Amniotic epithelial cell (primary cell): ENCODE measurements at regions not wholly inside any gene's neighbourhood (a gene's known extent, or its start where the extent isn't known, plus 50 kb on each side); places are given as distances from the start of the nearest gene placed in this dataset.

Source experiments
- DNase-seq: peaks from one replicate; pipeline ENCODE4 v3.0.0-alpha.2; 2010; ENCODE audit warnings: low read depth

DNA sequence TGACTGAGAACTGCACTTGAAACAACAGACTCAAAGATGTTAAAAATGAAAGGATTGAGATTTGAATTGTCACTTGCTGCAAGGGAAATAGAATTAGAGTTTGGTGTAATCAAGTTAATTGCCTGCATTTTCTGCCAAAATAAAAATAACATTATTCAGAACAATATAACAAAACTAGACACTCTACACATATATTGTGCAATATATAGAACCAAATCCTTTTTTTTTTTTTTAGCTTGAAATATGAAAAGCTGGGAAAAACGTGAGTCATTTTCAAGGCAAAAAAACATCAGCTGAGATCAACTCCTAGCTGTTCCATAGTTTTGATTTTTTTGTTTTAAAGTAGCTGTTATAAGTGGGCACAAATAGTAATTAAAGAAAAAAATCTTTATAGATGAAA, 561.5 kb downstream of the DNAJB9 start:
- no peak for DNase-seq

- no peak for DNase-seq
These were observed 567.2 kb downstream of the DNAJB9 start for GRCh38 chr7:109136893-109137292.

DNA sequence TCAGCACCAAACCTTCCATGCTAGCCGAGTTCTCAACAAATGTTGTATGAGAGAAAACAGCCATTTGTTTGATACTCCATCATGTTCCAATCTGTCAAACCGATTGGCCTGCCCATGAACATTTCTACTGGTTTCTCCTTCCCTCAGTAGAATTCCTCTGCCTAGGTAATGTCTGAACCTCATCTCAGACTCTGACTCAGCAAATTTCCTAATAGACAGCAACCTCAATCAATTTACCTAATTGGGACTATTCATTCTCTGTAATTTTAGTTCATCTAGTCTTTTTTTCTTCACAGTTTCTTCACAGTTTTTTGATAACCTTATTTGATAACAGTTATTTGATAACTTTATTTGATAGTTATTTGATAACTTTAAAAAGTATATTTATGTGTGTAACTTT, 585.1 kb downstream of the DNAJB9 start:
- DNase-seq: no peak

DNA sequence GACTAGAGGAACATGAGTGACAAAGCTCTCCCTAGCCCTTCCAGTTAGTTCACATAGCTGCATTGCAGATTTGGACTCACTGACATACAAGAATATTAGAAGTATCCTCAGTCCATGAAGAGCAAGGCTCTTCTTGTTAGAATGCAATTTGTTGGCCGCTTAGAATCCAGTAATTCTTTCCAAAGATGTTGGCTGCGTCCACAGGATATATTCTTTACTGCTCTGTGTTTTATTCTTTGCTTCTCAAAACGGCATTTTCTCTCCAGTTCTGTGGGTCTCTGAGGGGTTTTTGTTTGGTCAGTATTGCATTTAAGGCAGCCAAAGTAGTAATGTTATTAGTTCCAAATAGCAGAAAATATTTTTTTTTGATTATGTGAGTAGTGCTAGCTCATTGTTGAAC, 588.6 kb downstream of the DNAJB9 start:
- DNase-seq: no peak

DNA sequence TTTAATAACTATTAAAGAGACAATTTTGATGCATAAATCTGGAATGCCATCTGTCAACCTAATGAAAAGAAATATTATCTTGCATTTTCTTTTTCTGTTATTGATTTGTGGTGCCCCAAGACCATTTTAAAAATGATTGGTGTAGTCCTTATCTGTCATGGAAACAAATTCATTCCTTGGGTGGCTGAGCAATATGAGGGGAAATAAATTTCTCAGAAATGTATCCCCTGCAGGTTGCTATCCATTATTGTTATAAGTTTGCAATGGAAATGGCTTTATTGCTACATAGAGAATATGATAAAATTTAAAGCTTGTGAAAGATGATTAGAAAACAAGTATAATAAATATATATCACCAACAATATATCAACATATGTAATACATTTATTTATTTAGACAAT, 607.0 kb downstream of the DNAJB9 start:
- DNase-seq: no peak

DNA sequence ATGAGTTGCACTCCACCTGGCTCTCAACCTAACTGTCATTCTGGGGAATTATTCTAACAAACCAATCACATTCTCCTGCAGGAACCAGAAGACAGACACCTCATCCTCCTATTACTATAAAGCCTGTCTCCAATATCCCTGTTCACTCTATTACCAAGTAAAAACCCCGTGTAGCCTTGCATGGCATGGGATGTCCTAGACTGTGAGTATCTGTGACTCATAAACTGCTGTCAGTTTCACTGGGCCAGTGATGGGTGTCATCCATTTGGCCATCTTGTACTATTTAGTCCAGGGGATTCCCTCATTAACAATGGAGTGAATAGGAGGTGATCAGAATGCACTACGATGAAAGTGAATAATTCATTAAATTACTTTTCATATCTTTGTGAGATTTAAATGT, 608.7 kb downstream of the DNAJB9 start:
- no peak for DNase-seq

DNA sequence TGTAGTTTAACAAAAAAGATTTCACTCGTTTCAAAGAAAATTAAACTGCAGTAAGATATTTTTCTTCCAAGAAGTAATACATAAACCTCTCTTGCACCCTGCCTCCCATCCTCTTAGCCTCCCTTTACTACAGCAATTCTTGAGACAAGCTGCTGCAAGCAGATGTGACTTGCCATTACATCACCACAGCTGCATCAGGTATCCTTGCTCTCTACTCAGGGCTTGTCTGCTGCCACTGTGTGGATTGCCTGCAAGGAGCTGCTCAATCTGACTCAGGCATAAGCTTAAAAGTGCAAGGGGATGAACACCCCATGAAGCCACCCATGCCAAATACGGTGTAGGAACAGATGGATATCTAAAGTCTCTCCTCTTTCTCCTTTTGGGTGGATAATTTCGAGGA, 609.9 kb downstream of the DNAJB9 start:
- no peak for DNase-seq

DNA sequence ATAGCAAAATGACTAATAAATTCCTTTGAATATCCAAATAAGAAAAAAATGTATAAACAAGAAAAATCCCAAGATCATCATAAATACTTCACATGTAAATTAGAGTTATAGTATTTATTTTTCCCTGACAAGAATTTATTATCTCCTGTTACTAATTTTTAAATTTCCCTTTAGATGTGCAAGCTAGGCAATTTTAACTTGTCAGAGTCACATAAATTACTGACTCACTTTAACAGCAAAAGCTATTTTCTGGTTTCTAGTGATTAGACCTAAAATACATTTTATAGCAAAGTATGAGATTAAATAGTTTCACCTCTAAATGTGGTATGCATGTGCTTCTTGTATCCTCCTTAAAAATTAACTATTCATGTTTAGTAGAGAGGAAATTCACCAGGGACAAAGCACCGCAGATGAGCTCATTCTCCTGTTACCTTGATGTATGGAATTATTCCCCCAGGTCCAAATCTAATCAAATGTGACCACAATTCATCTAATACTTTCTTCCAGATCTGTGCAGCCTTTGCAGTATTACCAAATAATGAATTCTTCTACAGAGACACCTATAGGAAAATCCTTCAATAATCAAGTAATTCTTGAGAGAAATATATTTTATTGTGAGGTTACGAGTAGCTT, 621.2 kb downstream of the DNAJB9 start:
- DNase-seq: no peak

- DNase-seq: no peak
These were observed 636.5 kb downstream of the DNAJB9 start for GRCh38 chr7:109206196-109206595.

DNA sequence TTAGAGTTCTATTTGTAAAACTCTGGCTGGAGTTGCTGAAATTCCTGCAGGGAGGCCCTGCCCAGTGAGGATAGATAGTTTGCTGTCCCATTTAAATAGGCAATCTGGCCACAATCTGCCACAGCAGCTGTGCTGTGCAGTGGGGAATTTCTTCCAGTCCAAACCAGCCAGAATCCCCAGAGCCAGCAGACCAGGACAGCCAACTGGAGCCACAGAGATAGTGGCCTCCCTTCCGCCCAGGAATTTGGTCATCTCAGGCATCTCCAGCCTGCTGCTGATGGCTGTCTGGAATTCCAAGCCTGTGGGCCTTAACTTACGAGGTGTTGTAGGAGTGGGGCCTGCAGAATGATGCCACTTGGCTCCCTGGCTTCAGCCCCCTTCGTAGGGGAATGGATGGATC, 643.4 kb downstream of the DNAJB9 start:
- no peak for DNase-seq

DNA sequence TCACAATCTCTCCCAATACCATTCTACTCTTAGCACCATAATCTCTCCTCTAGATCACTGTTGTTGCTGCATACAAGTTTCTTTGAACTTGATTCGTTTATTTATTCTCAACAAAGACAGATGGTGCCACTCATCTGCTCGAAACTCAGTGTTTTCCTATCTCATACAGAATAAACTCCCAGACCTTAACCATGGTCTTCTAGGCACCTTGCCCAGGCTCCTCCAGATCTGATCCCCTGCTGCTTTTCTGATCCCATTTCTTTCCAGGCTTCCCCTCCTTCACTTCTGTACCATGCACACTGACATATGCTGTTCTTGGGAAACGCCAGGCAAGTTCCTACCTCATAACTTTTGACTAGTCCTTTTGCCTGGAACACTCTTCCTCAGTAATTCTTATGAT, 645.7 kb downstream of the DNAJB9 start:
- no peak for DNase-seq

DNA sequence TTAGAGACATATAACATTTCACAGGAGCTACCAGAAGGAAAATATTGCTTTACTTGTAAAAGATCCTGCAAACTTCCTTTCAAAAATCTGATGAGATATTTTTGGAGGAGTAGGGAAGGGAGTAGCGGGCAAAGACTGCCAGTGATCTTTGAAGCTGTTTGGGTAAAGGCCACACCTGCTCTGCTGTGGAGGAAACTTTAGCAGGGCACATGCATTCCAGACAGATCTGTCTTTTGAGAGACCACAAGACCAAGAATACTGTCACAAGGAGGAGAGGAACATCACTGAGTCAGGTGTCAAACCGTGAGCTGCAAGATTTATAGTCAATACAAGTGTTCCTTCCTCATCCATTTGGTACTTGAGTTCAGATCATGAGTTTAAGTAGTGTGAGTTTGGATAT, 654.4 kb downstream of the DNAJB9 start:
- no peak for DNase-seq

- no peak for DNase-seq
These were observed 657.0 kb downstream of the DNAJB9 start for GRCh38 chr7:109226699-109227098.

GRCh38 chr7:109235316-109235715, 665.6 kb downstream of the DNAJB9 start:
- DNase-seq: no peak

- DNase-seq: no peak
These were observed 676.8 kb downstream of the DNAJB9 start for GRCh38 chr7:109246330-109247077.

DNA sequence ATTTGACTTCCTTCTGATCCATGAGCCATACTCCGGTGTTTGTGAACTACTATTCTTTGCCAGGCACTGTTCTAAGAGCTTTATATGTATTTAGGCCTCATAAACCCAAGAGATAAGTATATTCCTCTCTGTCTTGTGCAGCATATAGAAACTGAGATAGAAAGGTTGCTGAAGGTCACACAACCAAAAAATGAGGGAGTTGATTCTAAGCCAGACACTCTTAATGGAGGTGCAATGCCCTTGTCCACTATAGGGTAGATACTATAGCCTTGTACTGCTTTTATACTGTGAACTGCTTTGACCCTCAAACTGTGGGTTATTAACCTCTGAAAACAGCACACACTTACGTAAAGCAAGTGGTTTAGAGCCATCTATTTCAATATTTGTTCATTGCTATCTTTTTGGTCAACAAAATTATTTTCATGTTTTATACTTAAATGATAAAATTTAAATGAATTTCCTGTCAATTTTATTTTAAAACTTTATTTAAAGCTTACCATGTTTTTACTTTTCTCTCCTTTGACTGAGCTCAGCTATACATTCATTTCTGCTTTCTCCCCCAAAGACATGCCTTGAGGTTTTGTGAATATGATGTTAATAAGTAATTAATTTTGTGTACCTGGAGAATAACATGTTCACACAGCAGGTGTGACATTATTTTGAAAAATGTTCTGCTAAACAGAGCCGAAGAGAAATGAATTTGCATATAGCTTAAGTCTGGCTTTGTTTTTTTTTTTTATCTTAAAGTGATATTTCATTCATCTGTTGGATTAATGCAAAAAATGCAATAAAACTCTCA, 687.3 kb downstream of the DNAJB9 start:
- no peak for DNase-seq

DNA sequence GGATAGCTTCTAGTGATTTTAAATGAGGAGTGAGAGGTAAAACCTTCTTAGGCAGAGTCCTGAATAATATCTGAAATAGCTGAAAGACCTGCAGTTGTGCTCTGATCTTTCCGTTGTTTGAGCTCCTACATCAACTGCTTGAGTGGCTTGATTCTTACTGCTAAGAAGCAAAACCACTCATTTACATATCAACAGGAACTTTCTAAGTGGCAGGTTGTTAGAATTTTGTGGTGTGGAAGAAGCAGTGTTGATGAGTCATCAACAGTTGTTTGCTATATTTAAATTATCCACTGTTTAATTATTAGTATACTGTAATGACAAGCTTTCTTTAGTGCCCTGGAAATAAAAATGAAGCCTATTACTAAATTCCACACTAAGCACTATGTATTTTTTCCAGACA, 689.5 kb downstream of the DNAJB9 start:
- DNase-seq: no peak

GRCh38 chr7:109261781-109262180, 692.1 kb downstream of the DNAJB9 start:
- no peak for DNase-seq

- no peak for DNase-seq
These were observed 696.9 kb downstream of the DNAJB9 start for GRCh38 chr7:109266610-109267009.

GRCh38 chr7:109276348-109276747, 706.7 kb downstream of the DNAJB9 start:
- no peak for DNase-seq

DNA sequence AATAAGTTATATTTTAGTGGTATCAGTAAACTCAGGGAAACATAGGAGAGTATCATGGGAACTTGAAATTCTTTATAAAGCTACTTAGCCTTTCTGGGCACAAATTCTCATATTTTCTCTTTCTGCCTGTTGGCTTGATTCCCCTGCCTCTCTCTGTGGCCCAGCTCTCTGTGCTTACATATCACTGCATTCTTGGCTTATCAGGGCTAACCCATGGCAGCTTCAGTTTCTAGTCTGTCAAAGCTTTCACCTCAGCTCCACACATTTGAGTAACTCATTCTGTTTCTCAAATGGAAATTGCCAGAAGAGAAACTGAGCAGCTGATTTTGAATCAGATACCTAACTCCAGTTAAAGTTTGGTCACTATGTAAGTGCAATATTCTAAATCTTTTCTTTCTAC, 713.1 kb downstream of the DNAJB9 start:
- DNase-seq: no peak

DNA sequence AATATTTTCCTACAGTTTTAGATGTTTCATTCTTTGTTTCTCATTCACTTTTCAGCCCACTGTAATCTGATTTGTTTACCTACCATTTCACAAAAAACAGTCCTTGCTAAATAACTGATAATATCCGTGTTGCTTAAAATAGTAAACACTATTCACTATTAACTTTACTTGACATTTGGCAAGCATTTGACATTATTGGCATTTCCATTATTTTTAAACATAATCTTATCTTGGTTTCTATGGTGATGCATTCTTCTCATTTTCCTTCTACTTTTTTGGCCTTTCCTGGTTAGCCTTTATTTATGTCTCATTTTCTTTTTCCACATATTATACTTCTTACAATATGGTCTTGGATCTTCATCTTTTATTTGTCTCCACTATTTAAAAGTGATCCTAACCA, 715.3 kb downstream of the DNAJB9 start:
- no peak for DNase-seq

DNA sequence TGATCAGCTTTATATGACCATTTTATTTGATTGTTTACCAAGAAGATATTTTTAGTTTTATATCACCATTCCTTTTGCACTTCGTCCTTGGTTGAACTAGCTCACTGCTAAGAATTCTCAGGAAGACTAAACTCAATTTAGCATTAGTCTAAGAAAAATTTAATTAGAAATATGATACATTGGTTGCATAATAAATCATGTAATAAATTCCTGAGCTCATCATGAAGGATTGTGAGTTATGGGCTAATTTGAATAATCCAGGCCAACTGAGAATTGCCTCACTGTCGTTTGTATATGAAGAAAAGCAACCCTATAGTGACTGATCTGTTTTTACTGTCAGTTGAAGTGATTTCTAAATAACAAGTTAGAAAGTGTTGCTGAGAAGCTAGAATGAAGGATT, 725.5 kb downstream of the DNAJB9 start:
- DNase-seq: no peak
